Fibroblast of lung (primary cell): ENCODE measurements at regions not wholly inside any gene's neighbourhood (a gene's known extent, or its start where the extent isn't known, plus 50 kb on each side); places are given as distances from the start of the nearest gene placed in this dataset.

Experiments
- DNase-seq, 2 donors: peaks; one replicate each; pipeline versions ENCODE4 v3.0.0 to v3.0.0-alpha.2; 2010; ENCODE audit warnings: low read depth in 2 of 2
- H2AFZ ChIP-seq: 2 replicates; pipeline ENCODE4 v1.5.1; 2012; ENCODE audit warnings: low read length, control low read depth, inconsistent platforms
- H3K27ac ChIP-seq: 2 replicates; pipeline ENCODE4 v1.5.1; 2011; ENCODE audit warnings: low read length, control low read depth; ENCODE audit not compliant: insufficient read depth
- H3K27me3 ChIP-seq: 2 replicates; pipeline ENCODE4 v1.5.1; 2011; ENCODE audit warnings: mild to moderate bottlenecking, low read length; ENCODE audit not compliant: control insufficient read depth, insufficient read depth
- H3K36me3 ChIP-seq: 2 replicates; pipeline ENCODE4 v1.5.1; 2011; ENCODE audit warnings: low read length; ENCODE audit not compliant: control insufficient read depth, insufficient read depth
- H3K4me1 ChIP-seq: 2 replicates; pipeline ENCODE4 v1.5.1; 2011; ENCODE audit warnings: low read length; ENCODE audit not compliant: control insufficient read depth, insufficient read depth; ENCODE audit errors: extremely low read depth
- H3K4me2 ChIP-seq: 2 replicates; pipeline ENCODE4 v1.5.1; 2011; ENCODE audit warnings: low read length, control low read depth; ENCODE audit not compliant: insufficient read depth; ENCODE audit errors: extremely low read depth
- H3K4me3 ChIP-seq, 4 experiments: fragments of 200-600 bp in 1 of 4; sonication (generic) in 1 of 4; replicated peaks in 1 of 4; 2 replicates each; pipeline ENCODE4 v1.5.1; 2011 to 2016; ENCODE audit warnings: low read length in 4 of 4, low read depth in 3 of 4, mild to moderate bottlenecking in 3 of 4, control low read depth in 2 of 4, inconsistent platforms in 1 of 4, mixed read lengths in 1 of 4; ENCODE audit not compliant: insufficient read depth in 1 of 4; ENCODE audit errors: control extremely low read depth in 1 of 4
- H3K79me2 ChIP-seq: 2 replicates; pipeline ENCODE4 v1.5.1; 2012; ENCODE audit warnings: mild to moderate bottlenecking, low read length, inconsistent platforms; ENCODE audit not compliant: control insufficient read depth, insufficient read depth
- H3K9ac ChIP-seq: 2 replicates; pipeline ENCODE4 v1.5.1; 2011; ENCODE audit warnings: mild to moderate bottlenecking, low read length, control low read depth; ENCODE audit not compliant: insufficient read depth
- H3K9me3 ChIP-seq: 2 replicates; pipeline ENCODE4 v1.5.1; 2012; ENCODE audit warnings: low read depth, low read length; ENCODE audit not compliant: control insufficient read depth, insufficient read depth
- H4K20me1 ChIP-seq: 2 replicates; pipeline ENCODE4 v1.5.1; 2011; ENCODE audit warnings: low read length; ENCODE audit not compliant: control insufficient read depth, insufficient read depth; ENCODE audit errors: extremely low read depth
- CTCF ChIP-seq, 2 donors: IDR thresholded peaks in 1 of 2; conservative IDR thresholded peaks in 1 of 2; 1 replicate in 1 of 2; 2 replicates in 1 of 2; pipeline ENCODE4 v1.5.1; 2011 to 2012; ENCODE audit warnings: low read length in 2 of 2, control low read depth in 1 of 2, inconsistent platforms in 1 of 2, low read depth in 1 of 2, mild to moderate bottlenecking in 1 of 2
- EZH2 ChIP-seq: IDR thresholded peaks from 2 replicates; pipeline ENCODE4 v1.5.1; 2012; ENCODE audit warnings: low read length, control low read depth, mild to moderate bottlenecking; ENCODE audit errors: missing control alignments

GRCh38 chr1:29425631-29426030 lies 189.3 kb downstream of the PTPRU start:
- DNase-seq: no peak
- Histone ChIP-seq H3K4me2 (no peak overlapping the region), H3K4me3 (no peak overlapping the region), H3K27ac (no peak overlapping the region), H3K9ac (no peak overlapping the region), H3K4me1 (no peaks in the 10 kb centered on the region), H4K20me1 (no peaks in the 10 kb centered on the region), H3K9me3 (no peaks in the 10 kb centered on the region), H3K79me2 (no peaks in the 10 kb centered on the region), H3K27me3 (no peaks in the 10 kb centered on the region), H2AFZ (no peak overlapping the region), H3K36me3 (no peaks in the 10 kb centered on the region)
- TF ChIP-seq EZH2: no peak
- TF ChIP-seq CTCF (conservative IDR thresholded peaks at IDR 0.05 in 1 of 2, IDR thresholded peaks at IDR 0.05 in 1 of 2; ENCODE audit: low read depth in 1 of 2, low read length in 2 of 2): no peak

DNA sequence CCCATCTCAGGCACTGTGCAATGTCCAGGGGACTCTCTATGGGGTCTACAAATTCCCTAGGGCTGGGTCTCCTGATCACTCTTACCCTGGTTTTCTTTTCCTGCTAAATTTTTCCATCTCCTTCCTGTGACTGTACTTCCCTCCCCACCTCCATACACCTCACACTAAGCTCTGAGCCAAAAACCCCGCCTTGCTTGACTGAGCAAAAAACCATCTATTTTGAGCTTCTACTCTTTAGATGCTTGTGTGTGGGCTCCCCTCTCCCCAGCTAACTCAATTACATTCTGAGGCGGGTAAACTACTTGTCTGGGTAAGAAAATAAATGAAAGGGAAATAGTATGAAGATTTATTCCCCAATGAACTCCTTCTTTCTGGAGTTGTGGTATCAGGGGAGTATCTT lies 187.9 kb downstream of the PTPRU start:
- Histone ChIP-seq H2AFZ (no peak overlapping the region), H3K27me3 (no peaks in the 10 kb centered on the region), H4K20me1 (no peaks in the 10 kb centered on the region), H3K4me3 (no peak overlapping the region), H3K36me3 (no peaks in the 10 kb centered on the region), H3K9me3 (no peaks in the 10 kb centered on the region), H3K27ac (no peak overlapping the region), H3K9ac (no peak overlapping the region), H3K4me1 (no peaks in the 10 kb centered on the region), H3K4me2 (no peak overlapping the region), H3K79me2 (no peaks in the 10 kb centered on the region)
- DNase-seq: no peak
- TF ChIP-seq EZH2 (no peak), CTCF (conservative IDR thresholded peaks at IDR 0.05 in 1 of 2, IDR thresholded peaks at IDR 0.05 in 1 of 2; ENCODE audit: low read depth in 1 of 2, low read length in 2 of 2) (no peak)

GRCh38 chr1:29420202-29420601 lies 183.9 kb downstream of the PTPRU start:
- H3K36me3 ChIP-seq: no peaks in the 10 kb centered on the region
- H3K27ac ChIP-seq: no peak overlapping the region

More at GRCh38 chr1:29420202-29420601, 183.9 kb downstream of the PTPRU start:
- Histone ChIP-seq H3K27me3 (no peaks in the 10 kb centered on the region), H4K20me1 (no peaks in the 10 kb centered on the region), H2AFZ (no peak overlapping the region), H3K9me3 (no peaks in the 10 kb centered on the region), H3K4me3 (no peak overlapping the region), H3K4me1 (no peaks in the 10 kb centered on the region), H3K9ac (no peak overlapping the region), H3K79me2 (no peaks in the 10 kb centered on the region), H3K4me2 (no peak overlapping the region)
- peak in 1 of 2 donors; percentile 48 for DNase-seq
- TF ChIP-seq CTCF (conservative IDR thresholded peaks at IDR 0.05 in 1 of 2, IDR thresholded peaks at IDR 0.05 in 1 of 2; ENCODE audit: low read depth in 1 of 2, low read length in 2 of 2): no peak
- no peak for TF ChIP-seq EZH2
